ENCODE measurements at regions not wholly inside any gene's neighbourhood (a gene's known extent, or its start where the extent isn't known, plus 50 kb on each side); places are given as distances from the start of the nearest gene placed in this dataset.

DNA sequence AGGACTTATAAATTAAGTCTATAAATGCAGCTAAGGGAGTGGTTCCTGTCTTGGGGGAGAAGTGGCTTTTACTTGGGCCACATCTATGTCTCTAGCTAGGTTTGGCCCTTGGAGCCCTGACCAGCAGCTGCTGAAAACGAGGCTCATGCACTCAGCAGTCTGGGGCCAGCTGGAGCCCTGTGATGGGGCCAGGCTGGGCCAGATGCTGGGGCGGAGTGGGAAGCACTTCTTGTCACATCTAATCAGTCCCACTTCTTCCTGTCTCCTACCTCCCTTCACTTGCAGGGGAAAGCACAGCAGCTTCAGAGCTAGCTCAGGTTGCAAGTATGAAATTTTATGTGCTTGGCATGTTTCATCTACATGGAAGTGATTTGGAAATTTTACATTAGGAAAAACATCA, 209.9 kb upstream of the ROPN1 start:
- DNase-seq, result no peak

DNA sequence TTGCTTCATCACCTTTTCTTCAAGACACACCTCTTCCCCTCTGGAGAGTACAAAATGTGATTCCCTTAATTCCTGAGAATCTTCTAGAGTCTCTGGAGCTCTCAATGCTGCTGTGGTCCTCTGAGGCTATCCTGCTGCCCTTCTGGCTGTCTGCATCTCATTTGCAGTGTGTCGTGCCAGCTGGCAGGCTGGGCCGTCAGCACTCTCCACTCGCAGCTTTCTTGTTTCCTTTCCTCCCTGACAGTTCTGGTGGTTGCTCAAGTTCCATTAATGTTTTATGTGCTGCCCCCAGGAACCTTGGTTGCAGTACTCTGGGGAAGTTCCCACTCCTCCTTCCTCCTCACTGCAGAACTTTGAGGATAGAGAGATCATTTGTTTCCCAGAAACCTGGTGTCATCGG, 210.8 kb upstream of the ROPN1 start:
- no peak for DNase-seq

DNA sequence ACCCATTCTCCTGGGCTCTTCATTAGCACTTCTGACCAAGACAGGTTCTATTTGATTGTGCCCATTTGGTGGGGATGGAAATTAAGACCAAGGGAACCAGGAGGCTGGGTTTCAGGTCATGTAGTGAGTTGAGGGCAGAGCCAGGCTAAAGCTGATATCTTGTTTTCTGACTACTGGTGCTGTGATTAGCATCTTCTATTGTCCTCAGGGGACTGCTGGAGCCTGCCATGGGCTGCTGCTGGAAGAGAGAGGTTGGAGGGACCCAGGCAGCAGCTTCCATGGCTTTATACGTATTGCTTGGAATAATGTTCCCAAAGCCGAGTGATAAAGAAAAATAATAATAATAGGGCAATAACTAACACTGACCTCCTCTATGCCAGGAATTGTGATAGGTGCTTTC, 211.4 kb upstream of the ROPN1 start:
- DNase-seq, result no peak

DNA sequence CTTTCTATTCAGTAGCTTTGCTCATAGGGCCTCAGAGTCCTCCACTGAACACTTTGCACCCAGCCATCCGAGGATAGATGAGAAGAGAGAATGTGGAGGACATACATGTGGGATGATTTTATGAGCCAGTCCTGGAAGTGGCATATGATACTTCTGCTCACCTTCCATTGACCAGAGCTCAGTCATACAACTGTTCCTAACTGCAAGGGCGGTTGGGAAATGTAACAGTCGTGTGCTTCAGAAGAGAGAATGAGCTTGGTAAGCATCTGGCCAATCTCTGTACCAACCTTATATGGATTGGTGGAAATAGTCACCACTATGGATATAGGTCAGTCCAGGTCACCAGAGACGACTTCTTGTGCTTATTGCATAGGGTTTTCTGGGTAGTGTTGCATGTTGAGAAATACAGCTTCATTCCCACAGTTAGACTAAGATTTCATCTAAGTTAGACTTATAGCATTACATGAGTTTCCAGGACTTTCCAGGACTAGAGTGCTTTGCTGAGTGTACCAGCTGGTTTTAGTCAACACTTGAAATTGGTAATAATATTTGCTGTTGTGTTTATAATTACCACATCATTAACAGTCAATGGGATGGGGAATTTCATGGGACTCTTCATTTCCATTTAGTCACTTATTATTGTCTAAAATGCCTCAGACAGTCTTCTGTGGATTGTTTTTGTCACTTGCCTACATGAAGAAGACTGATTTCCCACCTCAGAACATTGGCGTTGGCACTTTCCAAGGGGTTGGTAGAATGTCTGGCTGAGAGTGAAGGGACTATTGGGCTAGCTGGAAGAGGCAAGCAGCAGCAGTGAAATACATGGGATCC, 214.5 kb upstream of the ROPN1 start:
- DNase-seq, result no peak

DNA sequence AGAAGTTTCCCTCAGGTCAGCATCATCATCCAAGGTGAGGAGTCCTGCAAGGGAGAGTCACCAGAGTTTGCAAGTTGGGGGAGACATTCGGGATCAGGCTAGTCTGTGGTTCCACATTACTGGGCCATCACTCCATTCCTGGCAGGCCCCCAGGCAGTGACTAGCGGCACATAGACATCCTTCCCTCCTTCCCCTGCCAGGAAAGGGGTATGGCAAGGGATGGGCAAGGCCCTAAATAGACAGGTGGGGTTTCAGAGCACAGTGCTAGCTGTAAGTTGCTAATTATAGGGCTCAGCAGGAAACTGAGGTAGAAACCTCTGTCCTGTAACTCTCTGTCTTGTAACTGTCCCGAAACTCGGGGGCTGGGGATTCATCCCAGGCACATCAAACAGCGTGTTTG, 215.2 kb upstream of the ROPN1 start:
- no peak for DNase-seq

DNA sequence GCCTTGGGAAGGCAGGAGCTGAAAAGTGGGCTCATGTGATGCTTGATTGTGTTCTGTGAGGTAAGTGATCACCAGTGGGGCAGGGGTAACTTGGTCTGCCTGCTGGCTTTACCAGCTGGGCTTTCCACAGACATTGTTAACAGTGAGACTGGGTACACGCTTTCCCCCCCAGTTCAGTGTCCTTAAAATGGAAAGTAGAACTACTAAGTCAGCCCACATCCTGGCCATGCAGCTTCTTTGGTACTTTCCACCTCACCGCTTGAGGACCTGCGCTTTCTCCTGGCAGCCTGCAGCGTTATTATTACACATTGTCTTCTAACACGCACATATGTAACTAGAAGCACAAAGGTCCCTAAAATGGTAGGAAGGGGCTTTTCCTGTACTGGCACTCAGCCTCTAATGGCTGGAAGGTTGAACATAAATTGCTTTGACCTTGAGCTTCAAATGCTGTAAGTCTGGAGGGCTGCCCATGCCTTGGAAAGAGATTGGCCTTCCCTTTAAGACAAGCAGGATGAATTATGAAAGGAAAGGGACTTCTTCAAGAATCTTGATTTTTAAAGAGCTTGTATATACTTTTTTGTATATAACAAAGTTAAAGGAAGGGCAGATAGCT, 216.1 kb upstream of the ROPN1 start:
- no peak for DNase-seq

DNA sequence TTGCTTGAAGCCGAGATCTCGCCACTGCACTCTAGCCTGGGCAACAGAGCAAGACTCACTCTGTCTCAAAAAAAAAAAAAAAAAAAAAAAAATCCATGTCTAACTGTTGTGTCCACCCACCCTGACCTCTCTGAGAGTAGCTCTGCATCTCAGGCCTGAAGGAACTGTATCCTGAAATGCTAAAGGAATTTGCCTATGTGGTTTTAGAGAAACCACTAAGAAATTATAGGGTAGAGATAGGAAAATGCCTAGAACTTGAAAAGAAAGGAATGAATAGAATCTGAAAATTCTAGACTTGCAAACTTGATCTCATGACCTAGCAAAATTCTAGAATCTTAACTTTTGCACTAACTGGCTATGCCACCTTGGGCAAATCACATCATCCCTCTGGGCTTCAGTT, 217.5 kb upstream of the ROPN1 start:
- DNase-seq, result no peak

DNA sequence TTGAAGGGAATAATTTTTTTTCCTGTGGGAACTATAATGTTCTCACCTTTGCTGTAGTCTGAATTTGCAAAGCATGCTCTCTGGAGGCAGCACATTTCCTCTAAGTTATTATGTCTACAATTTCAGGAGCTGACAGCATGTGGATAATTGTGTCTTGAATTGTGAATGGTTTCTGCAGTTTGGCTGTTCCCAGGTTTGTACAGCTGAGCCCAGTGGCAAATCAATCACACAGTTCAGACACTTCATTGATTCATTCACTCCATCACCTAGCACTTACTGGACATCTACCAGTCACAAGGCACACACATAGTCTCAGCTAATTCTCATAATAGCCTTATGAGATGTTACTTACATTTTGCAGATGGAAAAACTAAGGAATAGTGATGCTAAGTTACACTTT, 219.0 kb upstream of the ROPN1 start:
- no peak for DNase-seq

DNA sequence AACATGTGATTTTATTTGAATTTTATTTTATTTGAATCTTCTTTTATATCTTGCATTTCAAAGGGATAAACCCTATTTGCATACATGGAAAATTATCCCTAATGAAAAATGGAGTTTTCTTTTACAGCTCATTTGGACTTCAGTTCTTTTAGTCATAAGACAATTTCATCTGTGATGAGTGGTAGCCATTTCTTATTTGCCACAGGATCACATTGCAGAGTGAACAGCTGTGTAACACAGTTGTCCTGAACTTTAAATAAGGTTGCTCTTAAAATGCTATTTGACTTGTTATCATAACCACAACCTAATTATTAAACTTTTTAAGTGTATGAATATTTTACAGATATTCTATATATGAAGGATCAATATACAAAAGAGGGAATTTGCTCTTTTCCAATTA, 221.7 kb upstream of the ROPN1 start:
- DNase-seq, result no peak

DNA sequence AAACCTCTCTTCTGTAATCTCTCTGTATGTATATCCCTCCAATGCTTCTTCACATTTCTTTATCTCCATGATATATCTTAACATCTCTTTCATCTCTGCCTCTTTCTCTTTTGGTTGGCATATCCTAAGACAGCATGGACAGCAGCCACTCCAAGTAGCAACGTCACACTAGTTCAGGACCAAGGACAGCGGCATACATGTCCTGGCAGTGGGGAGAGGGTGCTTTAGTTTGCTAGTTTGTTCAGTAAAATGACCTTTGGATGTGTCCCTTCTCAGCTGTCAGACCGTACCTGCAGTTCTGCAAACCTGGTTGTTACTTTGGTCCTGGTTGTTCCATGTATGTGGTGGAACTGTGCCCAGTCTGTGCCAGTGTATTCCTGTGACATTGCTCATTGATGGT, 225.6 kb upstream of the ROPN1 start:
- peak; percentile 25 for DNase-seq

DNA sequence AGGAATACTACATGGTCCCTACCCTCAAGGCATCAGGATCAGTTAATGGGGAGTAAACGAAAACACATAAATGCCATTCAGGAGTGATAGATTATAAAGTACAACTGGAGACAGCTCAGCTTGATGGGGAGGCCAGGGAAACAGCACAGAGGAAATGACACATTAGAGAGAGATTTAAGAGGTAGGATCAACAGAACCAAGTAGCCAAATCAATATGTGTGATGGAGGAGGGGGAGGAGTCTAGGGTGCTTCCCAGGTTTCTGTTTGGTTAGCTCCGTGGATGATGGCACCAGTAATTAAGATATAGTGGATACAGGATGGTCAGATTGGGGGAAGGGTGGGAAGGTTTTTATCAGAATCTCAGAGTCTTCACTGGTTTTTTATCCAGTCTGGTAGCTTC, 229.5 kb upstream of the ROPN1 start:
- DNase-seq, result no peak

DNA sequence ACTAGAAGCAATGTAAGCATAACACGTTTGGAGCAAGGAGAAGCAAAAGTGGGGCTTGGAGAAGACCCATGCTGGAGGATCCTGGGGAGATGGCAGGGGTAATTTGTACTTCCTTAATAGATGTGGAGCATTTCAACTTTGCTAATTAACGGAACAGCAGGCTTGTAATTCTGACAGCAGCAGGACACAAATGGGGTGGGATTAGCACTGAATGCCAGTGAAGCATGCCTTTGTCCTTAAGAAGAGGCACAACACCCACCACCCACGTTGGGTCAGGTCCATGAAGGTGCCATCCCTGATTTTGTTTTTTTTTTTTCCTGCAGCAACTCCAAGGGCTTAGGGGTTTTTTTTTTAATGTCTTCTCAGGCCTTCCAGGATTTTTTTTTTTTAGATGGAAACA, 231.9 kb upstream of the ROPN1 start:
- DNase-seq, result no peak

DNA sequence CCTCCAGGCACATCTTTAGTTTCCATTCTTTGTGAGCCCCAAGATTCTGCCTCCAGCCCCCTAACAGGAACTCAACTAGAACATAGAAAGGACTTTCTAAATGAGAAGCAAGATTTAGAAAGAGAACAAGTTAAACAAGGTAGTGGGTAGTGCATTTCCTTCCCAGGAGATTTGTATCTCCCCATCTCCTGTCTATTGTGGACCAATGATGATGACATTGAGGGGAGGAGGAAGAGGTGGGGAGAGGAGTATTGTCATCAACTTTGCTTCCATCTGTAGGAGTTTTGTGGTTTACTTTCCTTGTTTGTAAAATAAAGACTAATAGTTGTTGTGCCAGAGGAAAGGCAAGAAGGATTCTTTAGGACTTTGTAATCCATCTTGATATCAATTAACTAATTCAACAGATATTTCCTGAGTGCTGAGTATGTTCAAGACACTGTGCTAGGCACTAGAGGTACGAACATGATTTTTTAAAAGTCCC, 235.3 kb upstream of the ROPN1 start:
- no peak for DNase-seq

DNA sequence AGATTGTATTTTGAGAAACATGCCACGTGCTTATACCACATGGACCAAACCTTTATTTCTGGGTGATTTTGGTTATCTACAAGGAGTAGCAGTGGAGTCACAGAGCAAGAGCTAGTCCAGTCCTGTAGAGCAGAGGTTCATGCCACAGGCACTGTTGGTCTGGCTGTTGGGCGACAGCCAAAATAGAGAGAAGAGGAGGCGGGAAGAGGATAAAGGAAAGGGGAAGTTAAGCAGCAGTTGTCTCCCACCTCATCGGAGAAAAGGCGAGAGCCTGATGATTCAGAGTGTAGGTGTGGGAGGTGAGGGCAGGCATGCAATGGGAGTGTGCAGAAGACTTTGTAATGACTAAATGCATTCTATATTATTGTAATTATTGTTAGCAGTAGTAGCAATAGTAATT, 237.5 kb upstream of the ROPN1 start:
- DNase-seq, result no peak

DNA sequence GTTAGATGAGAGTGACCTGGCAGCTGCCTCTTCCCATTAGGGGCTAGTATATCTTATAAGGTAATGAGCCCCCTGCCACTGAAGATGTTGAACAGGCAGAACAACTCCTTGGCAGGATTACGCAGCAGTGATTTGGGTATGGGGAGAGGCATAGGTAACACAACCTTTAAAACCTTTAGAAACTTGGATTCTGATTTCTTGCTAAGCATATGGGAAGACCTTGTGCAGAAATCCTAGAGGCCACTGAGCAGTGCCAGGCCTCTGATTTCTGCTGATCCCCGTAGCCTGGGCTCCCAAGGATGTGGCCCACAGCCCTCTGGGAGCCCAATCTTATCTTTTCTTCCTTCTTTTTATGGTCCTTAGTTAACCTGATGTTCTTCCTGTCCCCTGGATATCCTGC, 237.9 kb upstream of the ROPN1 start:
- no peak for DNase-seq

DNA sequence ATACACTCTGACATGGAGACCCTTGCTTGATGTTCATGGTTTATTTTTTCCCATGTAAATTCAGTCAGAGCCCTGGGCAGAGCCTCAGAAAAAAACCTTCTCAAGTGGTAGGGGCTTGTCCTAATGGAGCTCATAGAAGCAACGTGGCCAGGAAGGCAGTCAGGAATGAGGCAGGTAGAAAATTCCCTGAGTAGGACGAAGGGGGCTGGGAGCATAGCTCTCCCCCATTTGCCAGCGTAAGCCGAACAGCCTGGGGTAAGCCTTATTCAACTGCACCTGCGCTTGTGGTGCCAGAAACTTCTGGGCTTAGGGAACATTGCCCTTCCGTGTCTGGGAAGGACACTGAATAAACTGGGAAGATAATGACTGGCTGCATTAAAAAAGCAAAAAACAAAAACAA, 238.5 kb upstream of the ROPN1 start:
- no peak for DNase-seq

DNA sequence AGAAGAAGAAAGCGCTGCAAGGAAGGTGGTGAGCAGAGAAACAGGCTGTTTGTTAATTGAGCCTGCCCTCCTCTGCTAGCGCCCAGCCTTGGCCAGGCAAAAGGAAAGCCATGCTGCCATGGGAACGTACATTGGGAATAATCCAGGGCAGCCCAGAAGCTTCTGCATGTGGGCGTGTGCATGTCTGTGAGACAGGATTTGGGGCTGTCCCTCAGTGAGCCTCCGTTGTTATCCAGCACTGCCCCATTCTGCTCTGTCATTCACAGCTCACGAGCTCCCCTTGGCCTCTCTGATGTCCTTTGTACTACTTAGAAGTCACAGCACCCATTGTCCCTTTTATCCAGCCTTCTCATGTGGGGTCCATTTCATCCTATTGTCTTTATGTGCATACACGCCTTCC, 239.1 kb upstream of the ROPN1 start:
- no peak for DNase-seq

DNA sequence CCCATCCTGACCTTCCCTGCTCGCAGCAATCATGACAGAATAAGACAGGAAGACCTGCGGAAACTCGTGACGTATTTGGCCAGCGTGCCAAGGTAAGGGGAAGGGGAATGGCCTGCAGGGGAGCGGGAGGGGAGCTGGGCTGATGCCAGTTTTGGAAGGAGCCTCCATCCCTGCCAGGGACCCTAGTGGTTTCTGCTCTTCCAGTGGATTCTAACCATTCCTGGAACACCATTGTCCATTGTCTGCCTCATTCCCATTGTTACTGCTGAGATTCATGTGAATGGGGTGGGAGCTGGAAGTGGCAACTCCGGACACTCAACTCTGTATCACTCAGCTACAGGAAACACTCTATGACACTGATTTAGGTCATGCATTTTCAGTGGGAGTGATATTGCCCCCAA, 242.9 kb upstream of the ROPN1 start:
- no peak for DNase-seq

DNA sequence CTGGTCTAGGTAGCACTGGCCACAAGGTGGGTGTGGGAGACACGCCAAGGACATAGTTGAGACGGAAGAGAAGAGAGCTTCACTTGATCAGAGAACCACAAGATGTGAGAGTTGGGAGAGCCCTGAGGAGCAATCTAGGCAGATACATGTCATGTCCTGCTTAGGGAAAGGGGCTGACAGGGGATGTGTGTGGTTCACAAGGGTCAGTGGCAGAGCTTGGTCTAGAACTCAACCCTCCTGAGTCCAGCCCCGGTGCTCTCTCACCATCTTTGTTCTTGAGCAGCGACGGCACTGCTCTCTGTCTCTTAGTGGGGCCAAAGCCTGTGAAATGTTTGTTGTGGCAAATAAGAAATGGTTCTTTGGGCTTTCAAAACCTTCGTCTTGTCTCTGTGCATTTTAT, 243.5 kb upstream of the ROPN1 start:
- no peak for DNase-seq

DNA sequence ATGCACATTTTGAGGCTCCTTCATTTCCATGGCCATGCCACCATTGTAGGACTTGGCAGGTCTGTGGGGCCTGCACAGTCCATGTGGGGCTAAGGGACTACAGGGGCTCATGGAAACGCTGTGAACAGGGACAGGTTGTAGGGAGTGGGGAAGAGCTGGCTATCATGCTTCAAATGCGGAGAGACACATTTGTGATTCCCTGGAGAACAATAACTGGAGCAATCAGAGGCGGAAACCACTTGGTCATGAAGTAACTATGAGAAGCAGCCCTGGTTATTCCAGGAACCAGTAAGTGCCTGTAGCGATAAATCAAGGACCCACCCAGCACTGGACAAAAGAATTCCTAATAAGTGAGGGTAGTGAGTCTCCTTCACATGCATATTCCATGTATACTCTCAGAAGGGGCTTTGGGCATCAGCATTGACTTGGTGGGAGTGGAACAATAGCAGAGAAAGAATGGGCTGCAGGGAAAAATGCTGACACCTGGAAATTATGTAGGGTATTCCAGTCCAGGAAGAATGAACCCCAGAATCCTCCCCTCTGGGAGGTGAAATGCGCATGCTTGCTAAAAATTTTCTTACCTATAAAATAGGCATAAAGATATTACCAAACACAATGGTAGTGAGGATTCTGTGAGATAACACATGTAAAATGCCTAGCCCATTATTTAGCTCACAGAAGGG, 251.4 kb upstream of the ROPN1 start:
- DNase-seq, result no peak

DNA sequence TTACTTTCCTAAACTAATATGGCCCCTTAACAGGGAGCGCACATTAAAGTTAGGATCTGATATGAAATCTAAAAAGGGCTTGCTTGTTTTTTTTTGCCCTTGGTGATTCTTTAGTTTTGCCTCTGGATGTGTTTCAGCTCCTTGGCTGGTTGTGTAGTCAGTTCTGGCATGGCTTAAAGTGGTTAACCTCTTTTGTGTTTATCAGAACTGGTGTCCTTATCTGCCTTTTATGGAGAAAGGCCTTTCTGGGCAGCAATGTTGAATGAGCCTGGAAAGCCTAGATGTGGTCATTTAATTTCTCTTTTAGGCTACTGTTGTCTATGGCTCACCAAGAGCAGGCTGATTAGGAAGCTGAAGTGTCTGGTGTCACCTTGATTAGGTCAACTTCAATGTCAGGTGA, 254.5 kb upstream of the ROPN1 start:
- DNase-seq, result no peak

DNA sequence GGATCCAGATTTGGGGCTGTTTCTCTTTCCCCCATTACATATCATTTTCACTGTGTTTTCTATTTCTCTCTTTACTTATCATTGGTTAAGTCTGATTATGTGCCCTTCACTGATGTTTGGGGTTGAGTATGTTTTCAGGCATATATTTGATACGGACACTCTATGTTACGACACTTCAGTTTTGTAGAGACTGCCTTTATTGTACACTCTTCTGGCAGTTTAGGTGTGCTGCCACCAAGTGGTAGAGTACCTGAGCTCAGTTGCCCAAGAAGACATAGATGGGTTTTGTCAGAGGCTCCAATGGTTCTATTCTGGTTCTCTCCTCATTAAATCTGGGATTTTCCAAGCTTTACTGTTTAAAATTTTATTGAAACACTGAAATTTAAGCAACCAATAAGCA, 255.0 kb upstream of the ROPN1 start:
- no peak for DNase-seq

DNA sequence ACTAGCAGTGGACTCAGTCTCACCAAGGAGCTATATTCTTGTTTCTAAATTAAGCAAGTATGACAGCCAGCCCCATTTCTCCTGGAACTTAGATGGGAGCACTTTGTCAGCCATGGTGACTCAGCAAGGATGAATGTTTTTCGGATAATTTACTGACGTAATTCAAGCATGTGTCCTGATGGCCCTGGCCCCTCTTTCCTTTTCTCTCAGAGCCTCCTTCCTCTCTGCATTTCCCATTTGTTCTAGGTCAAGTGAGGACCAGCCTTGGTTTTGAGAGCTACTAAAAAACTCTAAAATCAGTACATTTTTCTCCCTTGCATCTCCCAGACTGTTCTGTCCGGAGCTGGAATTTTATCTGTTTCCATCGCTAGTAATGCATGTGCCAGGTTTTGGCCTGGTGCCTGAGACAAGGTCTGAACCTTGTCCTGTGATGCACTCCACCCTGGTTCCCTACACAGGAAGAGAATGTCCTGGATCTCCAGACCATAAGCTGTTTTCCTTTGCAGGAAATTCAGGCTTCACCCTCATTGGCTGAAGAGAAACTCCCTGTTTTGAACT, 256.6 kb upstream of the ROPN1 start:
- no peak for DNase-seq

DNA sequence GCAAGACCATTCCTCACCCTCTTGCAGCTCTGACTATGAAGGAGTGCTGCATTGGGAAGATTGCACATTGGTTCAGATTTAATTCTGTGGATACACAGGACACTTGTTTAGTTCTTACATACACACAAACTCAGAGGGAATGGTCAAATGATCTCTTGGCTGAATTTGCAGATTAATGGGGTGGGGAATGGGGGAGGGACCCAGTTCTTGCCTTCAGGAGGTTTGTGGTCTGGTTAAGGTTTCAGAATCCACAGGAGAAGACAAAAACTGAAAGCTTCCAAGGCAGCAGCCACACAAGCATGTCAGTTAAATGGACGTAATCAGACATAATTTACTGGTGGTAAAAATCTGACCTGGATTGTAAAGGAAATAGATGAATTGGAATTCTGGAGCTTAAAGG, 257.1 kb upstream of the ROPN1 start:
- no peak for DNase-seq
